GM21529 (cell line): ENCODE measurements at regions not wholly inside any gene's neighbourhood (a gene's known extent, or its start where the extent isn't known, plus 50 kb on each side); places are given as distances from the start of the nearest gene placed in this dataset.
"Not testable (repeated sequence)": the region's sequence is repeated elsewhere in the genome, so short reads cannot be mapped to it uniquely, and the experiment has no call there.

Experiments
- ATAC-seq: cut with Tn5 transposase; IDR thresholded peaks from one replicate; pipeline ENCODE4 v1.9.1; 2021; ENCODE audit not compliant: unreplicated experiment

DNA sequence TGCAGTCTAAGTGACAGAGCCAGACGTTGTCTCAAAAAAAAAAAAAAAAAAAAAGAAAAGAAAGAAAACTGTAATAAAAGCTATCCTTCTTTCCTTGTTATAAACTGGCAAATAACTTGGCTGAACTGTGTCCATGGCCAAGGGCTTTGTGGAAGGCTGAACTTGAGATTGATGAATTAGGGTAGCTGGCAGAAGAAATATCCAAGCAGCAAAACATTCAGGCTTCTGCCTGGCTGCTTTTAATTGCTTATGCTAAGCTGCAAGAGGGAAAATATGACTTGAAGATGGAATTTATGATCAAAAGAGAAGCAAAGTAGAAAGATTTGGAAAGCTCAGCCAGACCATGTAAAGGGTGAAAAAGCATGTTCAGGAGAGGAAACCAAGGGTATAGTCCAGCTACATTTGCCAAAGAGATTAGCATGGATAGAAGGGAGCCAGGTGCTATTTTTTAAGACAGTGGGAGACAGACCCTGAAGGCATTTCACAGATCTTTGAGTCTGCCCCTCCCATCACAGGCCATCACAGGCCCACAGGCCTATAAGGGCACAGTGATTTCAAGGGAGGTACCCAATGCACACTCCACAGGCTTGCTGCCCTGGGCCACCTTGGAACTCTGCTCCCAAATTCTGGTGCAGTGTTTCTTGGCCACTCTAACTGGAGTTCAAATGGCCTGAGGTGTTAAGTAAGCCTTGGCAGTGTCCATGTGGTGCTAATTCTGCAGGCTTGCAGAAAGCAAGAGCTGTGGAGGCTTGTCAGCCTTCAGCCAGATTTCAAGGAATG, 226.0 kb downstream of the AEBP2 start:
- ATAC-seq: no peak

DNA sequence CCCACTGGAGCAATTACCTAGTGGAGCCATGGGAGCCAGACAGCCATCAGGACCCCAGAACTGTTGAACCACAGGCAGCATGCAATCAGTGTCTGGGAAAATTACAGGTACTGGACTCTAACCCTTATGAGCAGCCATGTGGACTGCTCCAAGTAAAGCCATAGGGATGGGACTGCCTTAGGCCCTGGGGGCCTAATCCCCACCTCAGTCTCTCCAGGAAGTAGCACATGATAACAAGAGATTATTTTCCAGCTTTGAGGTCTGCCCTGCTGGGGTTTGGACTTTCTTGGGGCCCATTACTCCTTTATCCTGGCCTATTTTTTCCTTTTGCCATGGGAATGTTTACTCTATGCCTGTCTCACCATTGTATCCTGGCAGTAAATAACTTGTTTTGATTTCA, 226.8 kb downstream of the AEBP2 start:
- no peak for ATAC-seq

DNA sequence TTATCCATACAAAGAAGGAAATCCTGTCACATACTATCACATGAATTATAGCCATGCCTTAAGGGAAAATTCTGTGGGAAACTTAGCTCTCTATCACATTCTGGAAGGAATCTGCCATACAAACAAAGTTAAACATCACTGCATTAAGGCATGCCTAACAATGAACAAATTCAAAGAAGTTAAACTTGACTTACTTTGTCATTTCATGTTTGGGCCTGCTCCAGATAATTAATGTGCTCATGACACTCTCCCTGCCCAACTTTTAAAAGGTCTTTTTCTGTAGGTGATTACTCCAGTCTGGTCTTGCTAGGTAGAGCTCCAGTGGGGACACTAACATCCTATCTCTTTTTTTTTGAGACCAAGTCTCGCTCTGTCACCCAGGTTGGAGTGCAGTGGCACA, 230.5 kb downstream of the AEBP2 start:
- ATAC-seq: no peak

DNA sequence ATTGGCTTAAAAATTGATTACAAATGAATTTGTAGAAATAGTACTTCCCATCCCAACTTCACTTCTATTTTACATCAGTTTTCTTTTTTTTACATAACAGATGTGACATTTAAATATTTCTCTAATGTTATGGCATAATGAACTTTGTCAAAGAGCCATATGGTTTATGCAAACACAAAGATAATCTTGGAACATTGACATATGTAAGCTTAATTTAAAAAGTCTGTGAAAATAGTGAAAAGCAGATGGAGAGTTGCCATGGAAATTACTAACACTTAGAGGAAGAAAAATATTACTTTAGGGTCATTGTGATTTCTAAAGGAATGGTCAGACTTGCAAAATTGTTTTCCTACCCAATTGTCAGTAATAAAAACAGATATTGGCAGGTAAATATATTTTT, 232.4 kb downstream of the AEBP2 start:
- no peak for ATAC-seq

DNA sequence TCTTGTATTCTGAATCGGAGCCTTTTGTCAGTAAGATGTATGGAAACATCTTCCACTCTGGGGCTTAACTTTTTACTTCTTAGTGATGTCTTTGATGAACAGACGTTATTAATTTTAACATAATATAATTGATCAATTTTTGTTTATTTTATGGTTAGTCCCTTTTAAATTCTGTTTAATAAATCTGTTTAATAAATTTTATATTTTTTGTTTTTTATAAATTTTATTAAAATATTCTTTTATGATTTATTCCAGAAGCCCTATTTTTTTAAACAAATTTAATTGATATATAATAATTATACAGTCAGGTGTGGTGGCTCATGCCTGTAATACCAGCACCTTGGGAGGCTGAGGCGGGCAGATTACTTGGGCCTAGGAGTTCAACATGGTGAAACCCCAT, 235.1 kb downstream of the AEBP2 start:
- no peak for ATAC-seq

DNA sequence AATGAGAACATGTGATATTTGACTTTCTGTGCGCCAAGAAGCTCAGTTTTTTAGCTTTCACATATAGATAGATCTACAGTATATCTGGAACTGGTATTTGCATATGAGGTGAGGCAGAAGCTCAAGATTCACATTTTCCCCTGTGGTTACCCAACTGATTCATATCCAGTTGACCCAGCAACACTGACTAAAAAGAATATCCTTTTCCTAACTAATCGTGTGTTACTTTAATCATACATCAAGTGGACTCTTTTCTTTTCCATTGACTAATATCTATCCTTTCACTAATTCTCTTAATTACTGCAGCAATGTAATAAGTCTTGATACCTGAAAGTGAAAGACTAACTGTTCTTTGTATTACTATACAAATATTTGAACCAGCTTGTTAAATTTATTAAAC, 236.1 kb downstream of the AEBP2 start:
- ATAC-seq: no peak

DNA sequence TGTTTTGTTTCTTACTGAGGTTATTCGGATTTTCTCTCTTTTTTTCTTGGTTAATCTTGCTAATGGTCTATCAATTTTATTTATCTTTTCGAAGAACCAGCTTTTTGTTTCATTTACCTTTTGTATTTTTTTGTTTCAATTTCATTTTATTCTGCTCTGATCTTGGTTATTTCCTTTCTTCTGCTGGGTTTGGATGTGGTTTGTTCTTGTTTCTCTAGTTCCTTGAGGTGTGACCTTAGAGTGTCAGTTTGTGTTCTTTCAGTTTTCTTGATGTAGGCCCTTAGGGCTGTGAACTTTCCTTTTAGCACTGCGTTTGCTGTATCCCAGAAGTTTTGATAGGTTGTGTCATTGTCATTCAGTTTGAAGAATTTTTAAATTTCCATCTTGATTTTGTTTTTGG, 239.2 kb downstream of the AEBP2 start:
- ATAC-seq: not testable (repeated sequence)

DNA sequence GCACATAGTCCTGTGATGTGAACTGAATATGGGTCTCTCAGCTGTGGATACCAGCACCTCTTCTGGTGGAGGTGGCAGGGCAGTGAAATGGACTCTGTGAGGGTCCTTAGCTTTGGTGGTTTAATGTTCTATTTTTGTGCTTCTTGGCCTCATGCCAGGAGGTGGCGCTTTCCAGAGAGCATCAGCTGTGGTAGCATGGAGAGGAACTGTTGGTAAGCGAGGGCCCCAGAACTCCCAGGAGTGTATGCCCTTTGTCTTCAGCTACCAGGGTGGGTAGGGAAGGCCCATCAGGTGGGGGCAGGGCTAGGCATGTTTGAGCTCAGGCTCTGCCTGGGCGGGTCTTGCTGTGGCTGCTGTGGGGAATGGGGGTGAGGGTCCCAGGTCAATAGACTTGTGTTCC, 241.7 kb downstream of the AEBP2 start:
- ATAC-seq: no peak

DNA sequence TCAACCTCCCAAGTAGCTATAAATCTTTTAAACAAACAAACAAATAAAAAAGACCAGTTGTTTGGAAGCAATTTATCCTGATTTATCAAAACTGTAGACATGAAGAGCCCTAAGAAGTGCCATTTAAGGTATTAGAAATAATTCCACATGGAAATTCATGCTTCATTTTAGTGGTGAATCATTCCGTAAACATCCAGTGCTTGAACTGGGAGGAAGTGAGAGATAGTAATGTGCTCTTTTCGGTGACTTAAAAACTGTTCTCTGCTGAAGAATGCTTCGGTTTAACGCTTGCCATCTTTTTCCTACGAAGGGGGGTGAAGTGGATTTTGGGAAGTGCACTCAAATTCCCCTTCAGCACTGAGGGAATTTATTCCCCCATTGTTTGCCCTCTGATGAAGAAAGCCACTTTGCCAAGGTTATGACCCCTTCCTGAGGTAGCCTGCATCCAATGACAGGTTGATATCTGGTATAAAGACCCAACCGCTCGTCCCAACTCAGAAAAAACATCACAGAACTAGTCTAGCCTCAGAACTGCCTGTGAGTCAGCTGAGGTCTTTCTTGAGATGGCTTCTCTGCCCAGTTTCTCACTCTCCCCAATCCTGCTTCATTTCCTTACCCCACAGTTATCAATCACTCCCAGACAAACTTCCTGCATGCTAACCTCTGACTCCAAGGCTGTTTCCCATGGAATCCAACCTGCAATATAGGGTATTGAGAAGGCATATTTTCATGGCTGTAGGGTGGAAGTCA, 244.1 kb downstream of the AEBP2 start:
- ATAC-seq: no peak

DNA sequence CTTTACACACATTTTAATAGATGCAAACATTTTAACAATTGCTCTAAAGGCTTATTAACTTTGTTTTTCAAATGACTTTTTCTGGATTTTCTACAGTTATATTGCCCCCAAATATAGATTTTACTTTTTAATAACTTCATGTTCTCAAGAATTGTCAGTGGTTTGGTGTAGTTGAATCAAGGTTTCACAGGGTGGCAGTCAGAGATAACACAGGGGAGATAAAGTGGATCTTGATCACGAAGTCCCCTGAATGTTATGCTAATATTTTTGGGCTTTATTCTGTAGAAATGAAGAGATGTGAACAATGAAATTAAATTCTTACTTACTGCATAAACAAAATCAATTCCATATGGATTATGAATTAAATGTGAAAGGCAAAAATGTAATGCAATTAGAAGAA, 248.1 kb downstream of the AEBP2 start:
- no peak for ATAC-seq

DNA sequence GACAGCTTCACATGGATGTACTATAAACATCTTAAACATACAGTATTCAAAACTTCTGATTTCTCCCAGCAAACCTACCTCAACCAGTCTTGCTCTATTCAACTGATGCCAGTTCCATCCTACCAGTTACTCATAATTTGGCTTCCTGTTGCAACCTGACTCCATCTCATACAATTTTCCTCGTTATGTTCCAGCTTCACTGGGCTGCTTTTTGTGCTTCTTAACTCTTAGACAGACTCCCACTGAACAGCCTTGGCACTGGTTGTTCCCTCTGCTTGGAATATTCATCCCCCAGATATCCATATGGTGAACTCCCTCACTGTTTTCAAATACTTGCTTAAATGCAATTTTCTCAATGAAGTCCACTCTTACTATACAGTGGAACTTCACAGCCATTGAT, 249.2 kb downstream of the AEBP2 start:
- ATAC-seq: no peak

DNA sequence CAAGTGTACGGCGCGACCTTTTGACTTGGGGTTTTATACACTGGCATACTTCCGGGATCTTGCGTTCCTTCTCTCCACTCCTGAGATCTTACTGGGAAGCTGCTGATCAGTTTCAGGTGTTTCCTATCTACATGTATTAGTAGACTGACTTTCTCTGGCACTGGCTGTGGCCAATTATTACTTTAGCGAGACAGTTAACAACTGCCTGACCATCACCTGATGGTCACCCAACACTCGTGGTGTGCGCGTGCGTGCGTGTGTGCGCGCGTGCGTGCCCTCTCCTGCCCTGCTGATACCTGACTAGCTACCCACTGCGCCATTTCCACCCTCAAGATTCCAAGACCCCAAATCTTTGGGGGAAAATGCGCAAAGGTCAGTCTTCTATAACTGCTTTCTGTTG, 249.9 kb downstream of the AEBP2 start:
- no peak for ATAC-seq

DNA sequence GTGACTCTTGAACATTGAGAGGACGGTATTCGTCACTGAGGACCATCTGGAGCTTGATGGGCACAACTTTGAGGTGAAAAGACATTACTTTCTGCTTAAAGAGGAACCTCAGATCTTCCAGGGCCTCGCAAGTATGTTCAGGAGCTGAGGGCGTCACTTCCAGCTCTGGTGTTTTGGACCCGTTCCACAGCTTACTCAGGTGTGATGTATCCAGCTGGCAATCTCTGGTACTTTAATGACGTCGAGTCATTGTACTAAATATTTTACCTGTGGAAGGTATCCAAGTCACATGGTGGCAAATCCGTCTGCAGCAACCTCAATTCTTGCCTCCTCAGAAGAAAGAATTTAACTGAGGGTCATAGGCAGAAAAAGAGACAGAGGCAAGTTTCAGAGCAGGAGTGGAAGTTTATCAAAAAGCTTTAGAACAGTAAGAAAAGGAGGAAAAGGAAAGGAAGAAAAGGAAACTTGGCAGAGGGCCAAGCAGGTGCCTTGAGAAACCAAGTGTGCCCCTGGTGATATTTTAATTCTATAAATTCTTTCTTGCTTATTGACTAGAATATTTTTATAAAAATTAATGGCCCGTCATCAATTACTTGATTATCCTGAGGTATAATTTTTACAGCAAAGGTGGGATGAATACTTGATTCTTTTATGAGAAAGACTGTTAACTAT, 250.6 kb downstream of the AEBP2 start:
- ATAC-seq: no peak

DNA sequence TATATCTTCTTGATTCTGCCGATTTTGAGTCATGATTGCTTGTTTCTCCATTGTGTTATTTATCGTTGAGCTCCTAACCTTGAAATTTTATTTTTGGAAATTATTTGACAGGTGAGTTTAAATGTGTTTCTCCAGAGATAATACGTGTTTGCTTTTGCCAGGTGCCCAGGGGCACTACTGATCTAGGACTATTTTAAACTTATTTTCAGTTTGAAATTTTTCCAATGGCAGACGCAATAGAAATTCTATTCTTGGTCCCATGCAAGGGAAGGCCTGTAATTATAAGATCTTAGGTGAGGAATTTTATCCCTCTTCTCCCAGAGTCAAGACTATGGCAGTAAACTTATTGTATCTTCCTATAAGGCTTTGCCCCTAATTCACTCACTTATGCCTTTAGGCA, 252.8 kb downstream of the AEBP2 start:
- ATAC-seq: no peak

DNA sequence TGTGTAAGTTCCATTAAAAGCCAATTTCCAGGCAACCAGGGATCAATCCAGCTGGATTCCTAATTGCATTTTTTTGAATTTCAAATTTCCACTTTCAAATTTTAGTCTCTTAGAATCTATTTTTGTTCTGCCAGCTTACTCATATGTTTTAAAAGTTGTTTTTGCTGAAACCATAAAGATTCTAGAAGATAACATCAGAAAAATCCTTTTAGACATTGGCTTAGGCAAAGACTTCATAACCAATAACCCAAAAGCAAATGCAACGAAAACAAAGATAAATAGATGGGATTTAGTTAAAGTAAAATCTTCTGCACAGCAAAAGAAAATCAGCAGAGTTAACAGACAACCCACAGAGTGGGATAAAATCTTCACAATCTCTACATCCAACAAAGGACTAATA, 253.3 kb downstream of the AEBP2 start:
- no peak for ATAC-seq

DNA sequence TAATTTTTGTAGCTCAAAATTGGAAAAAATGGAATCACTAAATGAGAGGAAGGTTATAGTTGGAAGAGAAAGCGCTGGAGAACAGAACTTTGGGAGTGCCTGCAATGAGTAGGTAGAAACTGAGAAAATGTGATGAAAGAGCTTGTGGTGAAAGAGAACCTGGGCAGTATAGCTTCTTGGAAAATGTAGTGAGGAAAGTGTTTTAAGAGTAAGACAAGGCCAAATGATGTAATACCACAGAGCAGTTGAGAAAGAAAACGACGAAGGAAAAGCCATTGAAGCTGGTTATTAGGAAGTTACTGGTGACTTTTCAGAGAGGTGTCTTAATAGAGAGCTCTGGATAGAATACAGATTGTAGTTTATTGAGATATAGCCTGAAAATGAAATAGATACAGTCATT, 255.3 kb downstream of the AEBP2 start:
- no peak for ATAC-seq

DNA sequence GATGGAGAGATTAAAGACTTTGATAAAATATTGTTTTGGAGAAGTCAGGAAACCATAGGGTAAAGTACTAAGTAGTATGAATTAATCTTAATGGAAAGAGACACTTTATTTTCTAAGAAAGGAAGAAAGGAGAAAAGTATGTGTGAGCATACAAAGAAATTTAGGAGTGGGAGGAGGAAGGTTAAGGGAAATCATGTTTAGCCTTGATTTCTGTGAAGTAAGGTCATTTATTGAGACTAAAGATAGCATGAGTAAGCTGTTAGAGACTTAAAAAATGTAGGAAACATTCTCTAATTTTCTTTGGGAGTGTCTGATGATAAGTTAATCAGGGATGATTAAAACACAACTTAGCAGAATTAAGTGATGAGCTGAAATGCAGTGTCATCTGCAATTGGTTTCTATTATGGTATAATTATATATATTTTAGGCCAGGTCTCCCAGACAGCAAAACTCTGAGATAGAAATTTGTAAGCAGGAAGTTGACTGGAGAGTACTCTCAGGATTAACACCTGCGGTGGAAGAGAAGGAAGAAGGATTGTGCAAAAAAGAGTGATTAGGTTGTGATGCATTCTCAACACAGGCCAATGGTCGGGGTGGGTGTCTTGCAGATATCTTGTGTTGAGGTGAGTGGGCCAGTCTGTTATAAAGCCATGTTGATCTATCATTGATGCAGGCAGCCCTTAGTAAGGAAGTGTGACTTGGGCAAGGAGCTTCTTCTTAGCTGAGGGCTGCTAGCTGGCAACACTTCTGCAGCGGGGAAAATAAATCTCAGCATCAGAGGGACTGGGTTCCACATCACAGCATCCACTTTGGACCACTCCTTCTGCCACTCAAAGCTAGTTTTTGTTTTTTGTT, 256.2 kb downstream of the AEBP2 start:
- ATAC-seq: no peak

DNA sequence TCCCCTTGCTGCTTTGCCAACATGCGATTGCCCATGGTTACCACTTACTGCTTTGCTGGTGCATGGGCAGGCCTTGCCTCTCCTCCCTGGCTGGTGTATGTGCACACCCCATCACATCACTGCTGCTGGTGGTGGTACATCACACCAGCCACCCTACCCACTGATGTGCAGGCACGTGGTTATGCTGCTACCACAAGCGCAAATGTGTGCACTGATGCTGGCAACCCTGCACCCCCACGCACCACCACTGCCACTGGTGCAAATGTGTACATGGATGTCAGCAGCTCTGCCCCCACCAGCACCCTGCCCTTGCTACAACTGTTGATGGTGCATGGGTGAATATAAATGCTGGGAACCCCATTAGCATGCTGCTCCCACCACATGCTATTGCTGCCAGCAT, 261.7 kb downstream of the AEBP2 start:
- ATAC-seq: no peak

DNA sequence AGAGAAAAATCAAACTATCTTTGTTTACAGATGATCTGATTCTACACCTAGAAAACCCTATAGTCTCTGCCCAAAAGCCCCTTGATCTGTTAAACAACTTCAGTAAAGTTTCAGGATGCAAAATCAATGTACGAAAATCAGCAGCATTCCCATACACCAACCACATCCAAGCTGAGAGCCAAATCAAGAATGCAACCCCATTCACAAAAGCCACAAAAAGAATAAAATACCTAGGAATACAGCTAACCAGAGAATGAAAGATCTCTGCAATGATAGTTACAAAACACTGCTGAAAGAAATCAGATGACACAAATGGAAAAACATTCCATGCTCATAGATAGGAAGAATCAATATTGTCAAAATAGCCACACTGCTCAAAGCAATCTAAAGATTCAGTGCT, 265.7 kb downstream of the AEBP2 start:
- ATAC-seq: no peak

DNA sequence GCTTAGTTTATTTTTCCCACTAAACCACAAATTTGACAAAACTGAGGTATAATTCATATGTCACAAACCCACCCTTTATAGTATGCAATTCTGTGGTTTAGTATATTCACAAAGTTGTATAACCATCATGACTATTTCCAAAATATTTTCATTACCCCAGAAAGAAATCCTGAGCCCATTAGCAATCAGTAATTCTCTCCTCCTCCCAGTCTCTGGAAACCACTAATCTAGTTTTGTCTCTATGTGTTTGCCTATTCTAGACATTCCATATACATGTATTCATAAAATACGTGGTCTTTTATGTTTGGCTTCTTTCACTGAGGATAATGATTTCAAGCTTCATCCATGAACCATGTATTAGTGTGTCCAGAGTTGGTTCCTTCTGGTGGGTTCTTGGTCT, 267.6 kb downstream of the AEBP2 start:
- ATAC-seq: no peak

DNA sequence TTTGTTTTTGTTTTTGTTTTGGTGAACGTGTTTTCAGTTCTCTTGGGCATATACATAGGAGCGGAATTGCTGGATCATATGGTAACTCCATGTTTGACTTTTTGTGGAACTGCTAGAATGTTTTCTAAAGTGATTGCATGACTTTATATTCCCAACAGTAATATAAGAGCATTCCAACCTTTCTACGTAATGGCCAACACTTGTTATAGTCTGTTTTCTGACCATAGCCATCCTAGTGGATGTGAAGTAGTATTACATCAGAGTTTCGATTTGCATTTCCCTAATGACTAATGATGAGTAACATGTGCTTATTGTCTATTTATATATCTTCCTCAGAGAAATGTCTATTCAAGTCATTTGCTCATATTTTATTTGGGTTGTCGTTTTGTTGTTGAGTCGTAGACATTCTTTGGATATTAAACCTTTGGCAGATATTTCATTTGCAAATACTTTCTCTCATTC, 268.7 kb downstream of the AEBP2 start:
- ATAC-seq: no peak
